ENCODE measurements at regions not wholly inside any gene's neighbourhood (a gene's known extent, or its start where the extent isn't known, plus 50 kb on each side); places are given as distances from the start of the nearest gene placed in this dataset.

DNA sequence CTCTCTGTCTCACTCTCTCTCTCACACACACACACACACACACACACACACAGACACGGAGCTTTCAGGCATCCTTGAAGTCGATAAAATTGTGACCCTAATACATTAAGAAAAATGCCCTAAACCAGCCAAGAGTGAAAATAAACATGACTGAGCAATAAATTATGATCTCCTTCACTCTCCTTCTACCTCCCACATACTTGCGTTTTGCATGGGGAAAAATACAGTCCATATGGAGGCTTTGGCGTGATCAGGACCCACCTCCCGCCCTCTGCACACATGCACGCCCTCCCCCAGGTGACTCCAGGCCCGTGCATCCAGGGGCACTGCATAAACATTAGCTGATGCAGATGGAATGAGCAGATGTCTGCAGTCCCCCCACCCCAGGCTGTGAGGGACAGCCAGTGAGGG is 114.2 kb upstream of the JARID2 start:
- TF ChIP-seq, protein P1, sequence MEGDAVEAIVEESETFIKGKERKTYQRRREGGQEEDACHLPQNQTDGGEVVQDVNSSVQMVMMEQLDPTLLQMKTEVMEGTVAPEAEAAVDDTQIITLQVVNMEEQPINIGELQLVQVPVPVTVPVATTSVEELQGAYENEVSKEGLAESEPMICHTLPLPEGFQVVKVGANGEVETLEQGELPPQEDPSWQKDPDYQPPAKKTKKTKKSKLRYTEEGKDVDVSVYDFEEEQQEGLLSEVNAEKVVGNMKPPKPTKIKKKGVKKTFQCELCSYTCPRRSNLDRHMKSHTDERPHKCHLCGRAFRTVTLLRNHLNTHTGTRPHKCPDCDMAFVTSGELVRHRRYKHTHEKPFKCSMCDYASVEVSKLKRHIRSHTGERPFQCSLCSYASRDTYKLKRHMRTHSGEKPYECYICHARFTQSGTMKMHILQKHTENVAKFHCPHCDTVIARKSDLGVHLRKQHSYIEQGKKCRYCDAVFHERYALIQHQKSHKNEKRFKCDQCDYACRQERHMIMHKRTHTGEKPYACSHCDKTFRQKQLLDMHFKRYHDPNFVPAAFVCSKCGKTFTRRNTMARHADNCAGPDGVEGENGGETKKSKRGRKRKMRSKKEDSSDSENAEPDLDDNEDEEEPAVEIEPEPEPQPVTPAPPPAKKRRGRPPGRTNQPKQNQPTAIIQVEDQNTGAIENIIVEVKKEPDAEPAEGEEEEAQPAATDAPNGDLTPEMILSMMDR (IDR thresholded peaks at IDR 0.05), result no peak
- TF ChIP-seq POLR2AphosphoS5 (IDR thresholded peaks at IDR 0.05) (no peak), POLR2A (IDR thresholded peaks at IDR 0.05; ENCODE audit: low read depth) (no peak), EP300 (IDR thresholded peaks at IDR 0.05) (no peak)
